Esophagus muscularis mucosa (tissue), 4 donors: ENCODE measurements at regions not wholly inside any gene's neighbourhood (a gene's known extent, or its start where the extent isn't known, plus 50 kb on each side); places are given as distances from the start of the nearest gene placed in this dataset.
"Not testable (repeated sequence)": the region's sequence is repeated elsewhere in the genome, so short reads cannot be mapped to it uniquely, and the experiment has no call there.

Source experiments
- DNase-seq: peaks from one replicate; pipeline ENCODE4 v3.0.0-alpha.2; 2017; ENCODE audit errors: extremely low spot score
- H3K27ac ChIP-seq, 4 donors: fragments of 200-600 bp; sonication (generic); replicated peaks in 1 of 4; 1 replicate in 3 of 4; 2 replicates in 1 of 4; pipeline ENCODE4 v1.5.1; 2016 to 2019; ENCODE audit warnings: mild to moderate bottlenecking in 1 of 4
- H3K27me3 ChIP-seq, 4 donors: fragments of 200-600 bp; sonication (generic); one replicate each; pipeline versions ENCODE4 v1.5.1 to v1.6.0; 2016 to 2019
- H3K36me3 ChIP-seq, 4 donors: fragments of 200-600 bp; sonication (generic); one replicate each; pipeline ENCODE4 v1.5.1; 2016 to 2019
- H3K4me1 ChIP-seq, 4 donors: fragments of 200-600 bp; sonication (generic); one replicate each; pipeline ENCODE4 v1.5.1; 2016 to 2019
- H3K4me3 ChIP-seq, 4 donors: fragments of 200-600 bp; sonication (generic); 1 replicate in 2 of 4; 2 replicates in 2 of 4; pipeline ENCODE4 v1.5.1; 2016 to 2019; ENCODE audit warnings: mild to moderate bottlenecking in 4 of 4, moderate library complexity in 1 of 4
- H3K9me3 ChIP-seq, 4 donors: fragments of 200-600 bp; sonication (generic); 1 replicate in 3 of 4; 2 replicates in 1 of 4; pipeline ENCODE4 v1.5.1; 2016 to 2019
- EP300 ChIP-seq: sonication (generic); formaldehyde crosslinking; IDR thresholded peaks from one replicate; pipeline ENCODE4 v1.6.1; 2017; ENCODE audit warnings: antibody characterized with exemption
- POLR2A ChIP-seq: fragments of 450-650 bp; IDR thresholded peaks from one replicate; pipeline ENCODE4 v1.6.1; 2017; ENCODE audit warnings: antibody characterized with exemption, moderate library complexity, mild to moderate bottlenecking, low read depth
- POLR2AphosphoS5 ChIP-seq, 2 donors: sonication (generic); formaldehyde crosslinking; IDR thresholded peaks; one replicate each; pipeline ENCODE4 v1.6.1; 2017; ENCODE audit warnings: antibody characterized with exemption in 2 of 2
- WGBS: methylation state at CpG from one replicate; pipeline ENCODE4 v1.1.5; 2018; 5-methylcytosine and 5-hydroxymethylcytosine counted together
- intact Hi-C: fragments of 100-400 bp; cut with DNase I; formaldehyde crosslinking; loops from one replicate; pipeline ENCODE4 v1.15.1; 2023
- TF ChIP-seq, protein P1 (sequence below), 3 experiments: fragments of 200-600 bp in 2 of 3; fragments of 450-650 bp in 1 of 3; sonication (generic) in 2 of 3; IDR thresholded peaks; one replicate each; pipeline ENCODE4 v1.5.1; 2017 to 2019; ENCODE audit warnings: antibody characterized with exemption in 3 of 3, mild to moderate bottlenecking in 2 of 3, moderate library complexity in 1 of 3

DNA sequence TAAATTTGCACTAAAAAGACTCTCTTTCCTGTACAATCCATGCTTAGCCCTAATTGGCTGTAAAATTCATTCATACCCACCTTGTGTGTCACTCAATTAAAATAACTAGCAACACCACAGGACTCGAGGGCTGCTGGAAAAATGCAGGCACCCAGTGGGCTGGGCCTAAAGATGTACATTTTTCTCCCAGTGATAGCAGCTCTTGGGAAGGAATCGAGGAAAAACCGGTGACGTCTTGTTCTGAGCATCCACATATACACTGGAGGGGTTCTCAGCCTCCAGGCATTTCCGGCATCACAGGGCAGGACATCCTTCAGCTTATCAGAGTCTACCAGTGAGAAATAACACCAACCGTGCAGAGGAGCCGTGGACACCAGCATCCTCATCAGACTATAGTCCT lies 85.8 kb upstream of the PITRM1 start:
- Histone ChIP-seq H3K27me3 (no peaks in the 10 kb centered on the region), H3K27ac (no peak overlapping the region), H3K4me1 (peaks cover 0 to 12% (median 4%) of the 10 kb centered on the region in 4 donors), H3K4me3 (no peak overlapping the region), H3K9me3 (no peaks in the 10 kb centered on the region), H3K36me3 (no peaks in the 10 kb centered on the region)
- TF ChIP-seq POLR2A (no peak), EP300 (no peak), POLR2AphosphoS5 (IDR thresholded peaks at IDR 0.05) (no peak)
- TF ChIP-seq, protein P1, sequence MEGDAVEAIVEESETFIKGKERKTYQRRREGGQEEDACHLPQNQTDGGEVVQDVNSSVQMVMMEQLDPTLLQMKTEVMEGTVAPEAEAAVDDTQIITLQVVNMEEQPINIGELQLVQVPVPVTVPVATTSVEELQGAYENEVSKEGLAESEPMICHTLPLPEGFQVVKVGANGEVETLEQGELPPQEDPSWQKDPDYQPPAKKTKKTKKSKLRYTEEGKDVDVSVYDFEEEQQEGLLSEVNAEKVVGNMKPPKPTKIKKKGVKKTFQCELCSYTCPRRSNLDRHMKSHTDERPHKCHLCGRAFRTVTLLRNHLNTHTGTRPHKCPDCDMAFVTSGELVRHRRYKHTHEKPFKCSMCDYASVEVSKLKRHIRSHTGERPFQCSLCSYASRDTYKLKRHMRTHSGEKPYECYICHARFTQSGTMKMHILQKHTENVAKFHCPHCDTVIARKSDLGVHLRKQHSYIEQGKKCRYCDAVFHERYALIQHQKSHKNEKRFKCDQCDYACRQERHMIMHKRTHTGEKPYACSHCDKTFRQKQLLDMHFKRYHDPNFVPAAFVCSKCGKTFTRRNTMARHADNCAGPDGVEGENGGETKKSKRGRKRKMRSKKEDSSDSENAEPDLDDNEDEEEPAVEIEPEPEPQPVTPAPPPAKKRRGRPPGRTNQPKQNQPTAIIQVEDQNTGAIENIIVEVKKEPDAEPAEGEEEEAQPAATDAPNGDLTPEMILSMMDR (IDR thresholded peaks at IDR 0.05), result no peak
- no peak for DNase-seq
- WGBS, result 88% methylated on average over 7 of the region's 7 CpGs
- intact Hi-C loops, result no loop called here

DNA sequence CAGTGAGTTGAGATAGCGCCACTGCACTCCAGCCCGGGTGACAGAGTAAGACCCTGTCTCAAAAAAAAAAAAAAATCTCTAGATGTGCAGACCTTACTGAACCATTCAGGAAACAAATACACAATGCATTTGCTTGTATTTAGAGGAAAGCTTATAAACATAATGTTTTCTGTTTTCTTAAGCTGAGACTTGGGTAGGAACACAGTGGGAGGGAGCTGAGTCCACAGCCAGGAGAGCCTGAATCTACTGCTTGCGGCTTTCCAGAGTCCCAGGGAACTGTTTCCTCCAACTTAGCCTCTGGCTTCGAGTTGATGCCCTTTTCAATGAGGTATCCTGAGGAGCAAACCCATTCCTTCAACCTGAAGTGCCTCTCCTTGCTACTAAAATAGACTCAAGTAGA lies 83.0 kb upstream of the PITRM1 start:
- TF ChIP-seq, protein P1 (IDR thresholded peaks at IDR 0.05), result no peak
- no peak for TF ChIP-seq POLR2AphosphoS5 (IDR thresholded peaks at IDR 0.05)
- no peak for TF ChIP-seq POLR2A
- TF ChIP-seq EP300, result no peak
- Histone ChIP-seq H3K9me3 (no peaks in the 10 kb centered on the region), H3K27ac (no peak overlapping the region), H3K4me1 (peaks cover 0 to 4% (median 2%) of the 10 kb centered on the region in 4 donors), H3K27me3 (no peaks in the 10 kb centered on the region), H3K4me3 (no peak overlapping the region), H3K36me3 (no peaks in the 10 kb centered on the region)
- DNase-seq, result no peak
- 94% methylated on average over 4 of the region's 4 CpGs for WGBS
- intact Hi-C loops, result no loop called here

DNA sequence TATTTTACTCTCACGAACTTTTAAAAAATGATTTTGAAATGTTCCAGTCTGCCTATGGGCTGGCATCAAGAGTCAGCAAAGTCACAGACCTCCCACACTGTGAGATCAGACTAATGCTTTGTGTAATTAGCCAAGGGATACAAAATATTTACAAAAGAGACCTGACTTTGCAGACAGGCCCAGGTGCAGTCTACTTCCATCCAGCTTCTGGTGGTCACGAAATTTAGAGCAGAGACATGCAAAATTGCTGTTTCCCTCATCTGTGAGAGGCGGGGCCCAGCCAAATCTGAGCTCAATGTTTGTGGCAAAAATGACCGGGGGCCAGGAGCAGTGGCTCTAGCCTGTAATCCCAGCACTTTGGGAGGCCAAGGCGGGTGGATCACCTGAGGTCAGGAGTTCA lies 82.5 kb upstream of the PITRM1 start:
- TF ChIP-seq POLR2AphosphoS5 (IDR thresholded peaks at IDR 0.05) (no peak), EP300 (no peak), POLR2A (no peak)
- TF ChIP-seq, protein P1 (IDR thresholded peaks at IDR 0.05), result no peak
- no peak overlapping the region for H3K27ac ChIP-seq
- no peaks in the 10 kb centered on the region for H3K36me3 ChIP-seq
- H3K27me3 ChIP-seq, result no peaks in the 10 kb centered on the region
- no peaks in the 10 kb centered on the region for H3K9me3 ChIP-seq
- intact Hi-C loops, result no loop called here
- H3K4me1 ChIP-seq, result no peaks in the 10 kb centered on the region
- 87% methylated on average over 5 of the region's 5 CpGs for WGBS
- no peak for DNase-seq
- no peak overlapping the region for H3K4me3 ChIP-seq

DNA sequence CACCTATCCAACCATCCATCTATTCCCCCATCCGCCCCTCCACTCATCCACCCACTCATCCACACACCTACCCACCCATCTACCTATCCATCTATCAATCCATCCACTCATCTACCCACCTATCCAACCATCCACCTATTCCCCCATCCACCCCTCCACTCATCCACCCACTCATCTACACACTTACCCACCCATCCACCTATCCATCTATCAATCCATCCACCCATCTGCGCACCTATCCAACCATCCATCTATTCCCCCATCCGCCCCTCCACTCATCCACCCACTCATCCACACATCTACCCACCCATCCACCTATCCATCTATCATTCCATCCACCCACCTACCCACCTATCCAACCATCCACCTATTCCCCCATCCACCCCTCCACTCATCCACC lies 81.4 kb upstream of the PITRM1 start:
- H3K27me3 ChIP-seq, H3K4me3 ChIP-seq, intact Hi-C loops, H3K27ac ChIP-seq, DNase-seq, H3K4me1 ChIP-seq, H3K36me3 ChIP-seq, H3K9me3 ChIP-seq: not testable (repeated sequence)
- WGBS, result 86% methylated on average over 3 of the region's 3 CpGs

DNA sequence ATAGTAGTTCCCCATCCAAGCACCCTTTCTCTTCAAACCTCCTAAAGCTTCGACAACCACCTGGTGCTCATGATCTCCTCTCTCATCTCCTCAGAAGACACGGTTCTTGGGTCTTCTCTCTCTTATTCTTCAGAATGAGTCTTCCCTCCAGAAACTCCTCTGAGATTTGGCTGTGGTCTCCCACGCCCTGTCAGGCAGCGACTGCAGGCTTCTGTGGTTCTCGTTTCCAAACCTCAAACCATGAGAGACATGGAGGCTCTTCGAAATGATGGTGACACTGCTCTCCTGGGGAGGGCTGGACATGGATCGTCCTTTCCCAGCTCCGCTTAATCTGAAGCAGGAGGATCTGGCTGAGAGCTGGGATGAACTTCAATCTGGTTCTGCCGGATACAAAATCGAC lies 78.6 kb upstream of the PITRM1 start:
- H3K27me3 ChIP-seq, result no peaks in the 10 kb centered on the region
- H3K36me3 ChIP-seq, result no peaks in the 10 kb centered on the region
- WGBS, result 94% methylated on average over 10 of the region's 10 CpGs
- TF ChIP-seq POLR2A, result no peak
- no peak for TF ChIP-seq EP300
- no peak for TF ChIP-seq POLR2AphosphoS5 (IDR thresholded peaks at IDR 0.05)
- TF ChIP-seq, protein P1 (IDR thresholded peaks at IDR 0.05), result no peak
- H3K4me3 ChIP-seq, result no peak overlapping the region
- DNase-seq, result no peak
- H3K9me3 ChIP-seq, result no peaks in the 10 kb centered on the region
- peaks cover 3 to 22% (median 18%) of the 10 kb centered on the region in 4 donors for H3K4me1 ChIP-seq
- intact Hi-C loops, result no loop called here
- no peak overlapping the region for H3K27ac ChIP-seq
